K562 (cell line): ENCODE measurements at regions not wholly inside any gene's neighbourhood (a gene's known extent, or its start where the extent isn't known, plus 50 kb on each side); places are given as distances from the start of the nearest gene placed in this dataset.

Experiments used
- ATAC-seq: fragments of 200-7000 bp; cut with Tn5 transposase; 3 replicates; pipeline ENCODE4 v1.9.1; 2020; ENCODE audit warnings: moderate library complexity
- BruUV-seq: library from RNA; stranded (reverse); fragments of 400-500 nt; replicated peaks from 2 replicates; lab custom pipeline; 2021; lab: Mats Ljungman, UMichigan
- CTCF ChIA-PET: fragments of 300-600 bp; formaldehyde crosslinking; extraction: SDS; loops from one replicate; lab custom pipeline; 2021; ENCODE audit warnings: low intra/inter-chr PET ratio; lab: Yijun Ruan, JAX
- POLR2A ChIA-PET: fragments of 300-600, 350-650 bp; sonication (Branson Sonifier 250); formaldehyde crosslinking; extraction: SDS; loops from one replicate; lab custom pipeline; 2021; ENCODE audit warnings: antibody characterized with exemption, inconsistent platforms; lab: Yijun Ruan, JAX
- DNase-seq, 4 experiments: peaks; one replicate each; pipeline versions ENCODE4 v3.0.0 to v3.0.0-alpha.2; 2011 to 2018; ENCODE audit warnings: low spot score in 3 of 4, mixed read lengths in 3 of 4; ENCODE audit errors: extremely low read depth in 1 of 4
- FAIRE-seq: peaks from 2 replicates; lab custom pipeline; 2011; peaks lifted over from hg19 to GRCh38; lab: Jason Lieb, UNC
- H2AFZ ChIP-seq: 2 replicates; pipeline ENCODE4 v1.6.0; 2011; ENCODE audit warnings: low read depth, low read length, control low read depth, inconsistent platforms
- H3K27ac ChIP-seq: fragments of 200-600 bp; 3 replicates; pipeline ENCODE4 v1.8.0; 2011; ENCODE audit warnings: low read depth, mild to moderate bottlenecking, control low read depth, inconsistent platforms, low read length, moderate library complexity, mixed read lengths; ENCODE audit errors: extremely low read depth
- H3K27me3 ChIP-seq, 2 experiments: fragments of 300-600 bp in 1 of 2; 2 replicates in 1 of 2; 3 replicates in 1 of 2; pipeline versions ENCODE4 v1.6.0 to v1.8.0; 2011; ENCODE audit warnings: inconsistent platforms in 2 of 2, low read length in 2 of 2, mild to moderate bottlenecking in 1 of 2, mixed read lengths in 1 of 2, moderate library complexity in 1 of 2; ENCODE audit not compliant: control insufficient read depth in 2 of 2, insufficient read depth in 2 of 2
- H3K36me3 ChIP-seq: fragments of 300-600 bp; 3 replicates; pipeline ENCODE4 v1.8.0; 2011; ENCODE audit warnings: mild to moderate bottlenecking, low read length, inconsistent platforms; ENCODE audit not compliant: control insufficient read depth, insufficient read depth
- H3K4me1 ChIP-seq, 2 experiments: fragments of 200-600 bp in 1 of 2; replicated peaks in 1 of 2; 2 replicates in 1 of 2; 3 replicates in 1 of 2; pipeline versions ENCODE4 v1.5.1 to v1.8.0; 2011; ENCODE audit warnings: inconsistent platforms in 2 of 2, low read length in 2 of 2, mild to moderate bottlenecking in 1 of 2, mixed read lengths in 1 of 2, moderate library complexity in 1 of 2; ENCODE audit not compliant: control insufficient read depth in 2 of 2, insufficient read depth in 2 of 2
- H3K4me2 ChIP-seq: 2 replicates; pipeline ENCODE4 v1.6.1; 2011; ENCODE audit warnings: low read length, control low read depth, inconsistent platforms, mixed read lengths; ENCODE audit not compliant: insufficient read depth
- H3K4me3 ChIP-seq: fragments of 200-600 bp; sonication (generic), shearing (Covaris generic); 2 replicates; pipeline ENCODE4 v1.5.1; 2016; ENCODE audit warnings: control low read depth, inconsistent platforms
- H3K79me2 ChIP-seq: fragments of 200-600 bp; 3 replicates; pipeline ENCODE4 v1.8.0; 2011; ENCODE audit warnings: low read length, inconsistent platforms; ENCODE audit not compliant: control insufficient read depth, insufficient read depth
- H3K9ac ChIP-seq, 2 experiments: 2 replicates each; pipeline versions ENCODE4 v1.6.0 to v1.6.1; 2011; ENCODE audit warnings: low read depth in 2 of 2, low read length in 2 of 2, control low read depth in 1 of 2, inconsistent platforms in 1 of 2, mild to moderate bottlenecking in 1 of 2, mixed read lengths in 1 of 2; ENCODE audit not compliant: insufficient read depth in 1 of 2
- H3K9me1 ChIP-seq: one replicate; pipeline ENCODE4 v1.6.0; 2011; ENCODE audit warnings: inconsistent platforms, mild to moderate bottlenecking, low read length, moderate library complexity; ENCODE audit not compliant: control insufficient read depth, insufficient read depth
- H3K9me3 ChIP-seq: replicated peaks from 2 replicates; pipeline ENCODE4 v1.5.1; 2011; ENCODE audit warnings: low read depth, low read length, inconsistent platforms; ENCODE audit not compliant: control insufficient read depth, insufficient read depth
- H4K20me1 ChIP-seq: replicated peaks from 2 replicates; pipeline ENCODE4 v1.6.1; 2011; ENCODE audit warnings: low read length, inconsistent platforms, mixed read lengths; ENCODE audit not compliant: control insufficient read depth, insufficient read depth
- C11orf30 ChIP-seq: fragments of 450-650 bp; IDR thresholded peaks from 2 replicates; pipeline ENCODE4 v1.6.1; 2016; ENCODE audit warnings: low read depth, mild to moderate bottlenecking
- DDX20 ChIP-seq: fragments of 450-650 bp; IDR thresholded peaks from 2 replicates; pipeline ENCODE4 v1.6.1; 2016; ENCODE audit warnings: missing genetic modification characterization, low read depth, mild to moderate bottlenecking, missing compliant biosample characterization, moderate library complexity
- GTF2B ChIP-seq: IDR thresholded peaks from 2 replicates; pipeline ENCODE4 v1.6.1; 2011; ENCODE audit not compliant: insufficient read length; ENCODE audit errors: extremely low read depth
- MAFF ChIP-seq: IDR thresholded peaks from 2 replicates; pipeline ENCODE4 v1.6.1; 2012; ENCODE audit warnings: low read length, improper control_type of control experiment
- MAFG ChIP-seq: fragments of 450-650 bp; conservative IDR thresholded peaks from 2 replicates; pipeline ENCODE4 v1.6.1; 2016; ENCODE audit warnings: missing genetic modification characterization, missing compliant biosample characterization
- MAFK ChIP-seq: IDR thresholded peaks from 2 replicates; pipeline ENCODE4 v1.6.1; 2011; ENCODE audit warnings: low read length, improper control_type of control experiment
- POLR3A ChIP-seq: IDR thresholded peaks from 2 replicates; pipeline ENCODE4 v1.6.1; 2011; ENCODE audit warnings: borderline replicate concordance, mild to moderate bottlenecking, moderate library complexity; ENCODE audit not compliant: insufficient read length, insufficient read depth; ENCODE audit errors: extremely low read depth
- ZNF311 ChIP-seq: fragments of 250-450 bp; sonication (Bioruptor Pico); IDR thresholded peaks from 2 replicates; pipeline ENCODE4 v1.4.0; 2020; ENCODE audit warnings: mild to moderate bottlenecking, moderate library complexity
- ZNF316 ChIP-seq: fragments of 450-650 bp; IDR thresholded peaks from 2 replicates; pipeline ENCODE4 v1.6.1; 2016
- WGBS: fragments of 100-300 bp; shearing (Covaris generic); methylation state at CpG from one replicate; pipeline ENCODE4 v1.1.6; 2016; ENCODE audit warnings: low coverage, mixed read lengths; ENCODE audit not compliant: insufficient coverage; ENCODE audit errors: missing lambda C conversion rate; 5-methylcytosine and 5-hydroxymethylcytosine counted together
- in situ Hi-C: fragments of 300-500 bp; cut with MboI; formaldehyde crosslinking; loops from 4 replicates; pipeline ENCODE4 v1.15.0; 2018; ENCODE audit warnings: inconsistent platforms, mixed read lengths
- intact Hi-C: fragments of 100-400 bp; cut with micrococcal nuclease; formaldehyde crosslinking; loops from 2 replicates; pipeline ENCODE4 v1.14.2; 2022
- TF ChIP-seq, protein P1 (sequence below): sonication (generic); formaldehyde crosslinking; IDR thresholded peaks from 2 replicates; pipeline ENCODE4 v1.8.0; 2022; ENCODE audit warnings: mild to moderate bottlenecking, missing genetic modification reagents

DNA sequence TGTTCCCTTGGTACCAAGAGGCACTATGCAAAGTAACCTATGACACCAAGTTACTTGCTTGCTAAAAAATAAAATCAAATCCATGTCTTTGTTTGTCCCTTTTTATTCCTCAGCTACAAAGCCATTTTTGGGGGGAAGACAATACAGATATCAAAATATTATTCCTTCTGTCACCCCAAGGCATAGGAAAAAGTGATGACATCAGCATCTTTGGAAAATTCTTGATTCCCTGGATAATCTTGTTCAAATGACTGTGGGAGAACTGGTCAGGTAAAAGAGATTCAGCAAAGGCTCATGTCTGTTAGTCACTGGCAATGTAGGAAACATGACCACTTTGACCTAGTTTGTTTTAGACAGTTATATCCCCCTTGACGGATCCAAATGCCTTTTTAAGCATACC, 373.1 kb downstream of the MAT2B start:
- no peak overlapping the region for H3K4me3 ChIP-seq
- H3K79me2 ChIP-seq: no peaks in the 10 kb centered on the region
- no peaks in the 10 kb centered on the region for H3K4me1 ChIP-seq
- H3K27me3 ChIP-seq: no peaks in the 10 kb centered on the region
- no peaks in the 10 kb centered on the region; the same call in none of the 2 replicates for H3K9me3 ChIP-seq
- ATAC-seq: no peak
- CTCF ChIA-PET: no interaction called here
- no peak for FAIRE-seq
- no TSS peak for BruUV-seq
- WGBS: 7% methylated on average over 1 of the region's 1 CpG
- no peak overlapping the region for H3K4me2 ChIP-seq
- no peak overlapping the region for H2AFZ ChIP-seq
- no peaks in the 10 kb centered on the region for H3K9me1 ChIP-seq
- in situ Hi-C loops: no loop called here
- no peak for DNase-seq
- no peaks in the 10 kb centered on the region for H3K36me3 ChIP-seq
- no peak overlapping the region for H3K27ac ChIP-seq
- H4K20me1 ChIP-seq: no peaks in the 10 kb centered on the region
- intact Hi-C loops: no loop called here
- H3K9ac ChIP-seq: no peak overlapping the region
- TF ChIP-seq, protein P1, sequence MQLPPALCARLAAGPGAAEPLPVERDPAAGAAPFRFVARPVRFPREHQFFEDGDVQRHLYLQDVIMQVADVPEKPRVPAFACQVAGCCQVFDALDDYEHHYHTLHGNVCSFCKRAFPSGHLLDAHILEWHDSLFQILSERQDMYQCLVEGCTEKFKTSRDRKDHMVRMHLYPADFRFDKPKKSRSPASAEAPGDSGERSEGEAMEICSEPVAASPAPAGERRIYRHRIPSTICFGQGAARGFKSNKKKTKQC: no peak
- TF ChIP-seq MAFG (tag): peak; percentile 85
- peak; percentile 83 for TF ChIP-seq ZNF316
- no peak for TF ChIP-seq POLR3A
- peak; percentile 97 for TF ChIP-seq MAFK
- TF ChIP-seq MAFF: peak; percentile 94
- peak; percentile 68 for TF ChIP-seq C11orf30
- POLR2A ChIA-PET: no interaction called here

DNA sequence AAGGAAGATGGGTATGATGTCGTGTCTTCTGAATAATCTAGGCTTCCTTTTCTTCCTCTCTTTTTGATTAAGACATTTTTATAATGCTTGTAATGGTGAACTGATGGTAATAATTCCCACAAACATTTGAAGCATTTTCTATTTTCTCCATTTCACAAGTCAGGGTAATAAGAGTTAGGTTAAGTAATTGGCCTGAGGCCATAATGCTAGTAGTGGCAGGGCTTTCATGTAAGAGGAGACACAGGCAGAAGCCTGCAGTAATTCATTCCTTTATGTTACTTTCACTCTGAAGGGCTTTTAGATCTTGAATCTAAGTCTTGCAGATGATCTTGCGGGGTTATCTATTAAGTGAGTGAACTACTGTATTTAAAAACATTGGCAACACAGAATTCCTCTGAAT, 374.9 kb downstream of the MAT2B start:
- in situ Hi-C loops: no loop called here
- DNase-seq: no peak
- Histone ChIP-seq H3K27me3 (no peaks in the 10 kb centered on the region), H3K9me3 (no peaks in the 10 kb centered on the region), H2AFZ (no peak overlapping the region), H3K79me2 (no peaks in the 10 kb centered on the region), H3K4me2 (no peak overlapping the region), H3K4me3 (no peak overlapping the region), H3K9me1 (no peaks in the 10 kb centered on the region), H3K27ac (no peak overlapping the region), H3K9ac (no peak overlapping the region), H3K36me3 (no peaks in the 10 kb centered on the region), H4K20me1 (no peaks in the 10 kb centered on the region), H3K4me1 (no peaks in the 10 kb centered on the region)
- POLR2A ChIA-PET: no interaction called here
- ATAC-seq: no peak
- BruUV-seq: no TSS peak
- CTCF ChIA-PET: no interaction called here
- TF ChIP-seq ZNF311 (CRISPR knock-in tag): no peak
- no peak for TF ChIP-seq DDX20 (tag)
- no peak for TF ChIP-seq GTF2B
- intact Hi-C loops: no loop called here
- FAIRE-seq: no peak
- WGBS: 2% methylated on average over 2 of the region's 2 CpGs
